ENCODE measurements at regions not wholly inside any gene's neighbourhood (a gene's known extent, or its start where the extent isn't known, plus 50 kb on each side); places are given as distances from the start of the nearest gene placed in this dataset.

DNA sequence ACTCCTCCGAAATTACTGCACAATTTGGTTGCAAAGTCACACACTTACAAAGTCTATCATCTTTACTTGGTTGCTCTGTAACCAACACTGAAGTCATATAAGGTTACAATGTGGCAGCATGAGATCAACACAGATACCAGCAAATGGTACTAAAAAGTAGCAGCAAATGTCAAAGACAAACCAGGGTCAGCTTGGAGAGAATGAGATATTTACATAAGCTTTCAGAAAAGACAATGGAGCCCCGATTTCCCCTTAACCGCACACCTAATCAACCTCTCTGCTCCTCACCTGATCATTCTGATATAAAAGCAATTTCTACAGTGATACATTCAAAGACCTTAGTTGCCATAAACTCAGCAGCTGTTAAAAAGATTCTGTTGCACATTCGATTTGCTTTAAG is 76.4 kb upstream of the FOXN3 start (continued):
- TF ChIP-seq CTCF (IDR thresholded peaks at IDR 0.05 in 2 of 3, conservative IDR thresholded peaks at IDR 0.05 in 1 of 3; ENCODE audit: control insufficient read depth in 2 of 3, extremely low read depth in 1 of 3, insufficient read depth in 1 of 3, low read depth in 3 of 3, low read length in 3 of 3) (no peak), MEF2B (IDR thresholded peaks at IDR 0.05; ENCODE audit: partially characterized antibody, poor library complexity, severe bottlenecking) (no peak), ZZZ3 (IDR thresholded peaks at IDR 0.05; ENCODE audit: control insufficient read depth, insufficient read length, low read depth) (no peak)

DNA sequence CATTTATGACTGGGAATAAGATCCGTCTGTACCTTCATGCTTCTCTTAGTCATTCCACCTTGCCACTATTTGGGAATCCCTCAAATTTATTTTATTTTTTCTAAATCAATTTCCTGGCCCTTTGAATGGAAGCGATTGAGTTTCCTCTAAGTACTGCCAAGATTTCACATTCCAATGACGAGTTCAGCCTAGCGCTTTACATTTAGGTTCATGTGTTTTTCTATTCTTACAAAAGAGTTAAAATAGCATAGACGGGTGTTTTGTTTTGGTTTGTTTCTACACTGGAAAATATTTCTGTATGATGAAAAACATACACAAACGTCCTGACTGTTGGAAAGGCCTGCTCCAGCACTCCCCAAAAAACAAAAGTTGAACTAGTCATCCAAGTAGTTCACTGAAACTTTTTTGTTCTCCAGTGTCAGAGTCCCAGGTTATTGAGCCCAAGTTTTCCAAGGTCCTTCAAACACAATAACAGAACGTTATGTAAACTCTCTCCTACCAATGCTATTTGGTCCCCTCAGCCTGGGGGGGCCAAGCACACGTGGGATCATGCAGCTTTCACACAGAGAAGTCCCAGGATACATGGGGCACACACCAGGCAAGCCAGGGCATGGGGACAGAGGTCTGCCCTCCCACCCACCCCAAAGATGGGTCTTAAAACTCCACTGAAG is 74.8 kb upstream of the FOXN3 start:
- Histone ChIP-seq H3K9me3 (replicated peaks; ENCODE audit: control insufficient read depth, insufficient read depth, low read length) (no peaks in the 10 kb centered on the region), H3K27me3 (replicated peaks in 1 of 2; ENCODE audit: control insufficient read depth in 2 of 2, insufficient read depth in 2 of 2, low read length in 1 of 2) (no peaks in the 10 kb centered on the region), H3K4me3 (no peak overlapping the region), H4K20me1 (ENCODE audit: control insufficient read depth, insufficient read depth) (no peaks in the 10 kb centered on the region), H3K36me3 (ENCODE audit: control insufficient read depth in 2 of 2, insufficient read depth in 2 of 2, low read length in 1 of 2) (no peaks in the 10 kb centered on the region), H2AFZ (ENCODE audit: control insufficient read depth, low read depth, low read length) (no peak overlapping the region), H3K79me2 (ENCODE audit: control insufficient read depth, insufficient read depth, low read length) (no peaks in the 10 kb centered on the region), H3K27ac (ENCODE audit: control insufficient read depth, insufficient read depth) (no peak overlapping the region), H3K4me2 (ENCODE audit: control insufficient read depth, insufficient read depth) (no peak overlapping the region), H3K9ac (ENCODE audit: control insufficient read depth, insufficient read depth, low read length) (no peak overlapping the region), H3K4me1 (ENCODE audit: control insufficient read depth, insufficient read depth, low read length) (peaks cover 6% of the 10 kb centered on the region)
- WGBS (ENCODE audit: insufficient coverage, insufficient replicate concordance, low lambda C conversion rate, missing lambda C conversion rate), result 54% methylated on average over 8 of the region's 8 CpGs
- ATAC-seq, result no peak
- ChIA-PET SMC1A (ENCODE audit: uncharacterized antibody, unreplicated experiment) (no interaction called here), CTCF (no interaction called here), RAD21 (ENCODE audit: unreplicated experiment) (no interaction called here), POLR2A (no interaction called here)
- no peak for TF ChIP-seq RBBP5 (conservative IDR thresholded peaks at IDR 0.05)
- no peak for FAIRE-seq
- intact Hi-C loops (cut with micrococcal nuclease; ENCODE audit: unreplicated experiment) (no loop called here), in situ Hi-C loops (cut with MboI) (no loop called here)
- no peak for DNase-seq (ENCODE audit: low read depth, low spot score)
- no TSS peak for BruUV-seq (replicated peaks)

All from GM12878 (cell line).